ENCODE measurements at regions not wholly inside any gene's neighbourhood (a gene's known extent, or its start where the extent isn't known, plus 50 kb on each side); places are given as distances from the start of the nearest gene placed in this dataset.
"Not testable (repeated sequence)": the region's sequence is repeated elsewhere in the genome, so short reads cannot be mapped to it uniquely, and the experiment has no call there.

DNA sequence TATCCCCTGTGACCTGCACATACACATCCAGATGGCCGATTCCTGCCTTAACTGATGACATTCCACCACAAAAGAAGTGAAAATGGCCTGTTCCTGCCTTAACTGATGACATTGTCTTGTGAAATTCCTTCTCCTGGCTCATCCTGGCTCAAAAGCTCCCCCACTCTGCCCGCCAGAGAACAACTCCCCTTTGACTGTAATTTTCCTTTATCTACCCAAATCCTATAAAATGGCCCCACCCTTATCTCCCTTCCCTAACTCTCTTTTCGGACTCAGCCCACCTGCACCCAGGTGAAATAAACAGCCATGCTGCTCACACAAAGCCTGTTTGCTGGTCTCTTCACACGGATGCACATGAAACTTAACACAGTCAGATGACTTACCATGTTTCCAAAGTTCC lies 403.8 kb downstream of the TBC1D32 start:
- DNase-seq (ENCODE audit: low read depth) = not testable (repeated sequence)

DNA sequence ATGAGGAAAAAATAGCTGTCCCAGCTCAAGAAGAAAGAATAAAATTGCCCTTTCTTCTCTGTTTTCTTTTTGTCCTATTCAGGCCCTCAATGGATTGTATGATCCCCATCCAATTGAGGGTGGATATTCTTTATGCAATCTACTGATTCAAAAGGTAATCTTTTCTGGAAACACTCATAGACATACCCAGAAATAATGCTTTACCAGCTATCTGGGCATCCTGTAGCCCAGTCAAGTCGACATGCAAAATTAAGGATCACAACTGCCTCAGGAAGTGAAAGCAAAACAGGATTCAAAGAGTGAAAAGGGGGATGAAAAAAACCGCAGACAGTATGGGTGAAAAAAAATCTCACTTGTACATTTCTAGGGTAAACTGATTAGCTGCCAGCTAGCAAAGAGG lies 410.1 kb downstream of the TBC1D32 start:
- no peak for DNase-seq (ENCODE audit: low read depth)

DNA sequence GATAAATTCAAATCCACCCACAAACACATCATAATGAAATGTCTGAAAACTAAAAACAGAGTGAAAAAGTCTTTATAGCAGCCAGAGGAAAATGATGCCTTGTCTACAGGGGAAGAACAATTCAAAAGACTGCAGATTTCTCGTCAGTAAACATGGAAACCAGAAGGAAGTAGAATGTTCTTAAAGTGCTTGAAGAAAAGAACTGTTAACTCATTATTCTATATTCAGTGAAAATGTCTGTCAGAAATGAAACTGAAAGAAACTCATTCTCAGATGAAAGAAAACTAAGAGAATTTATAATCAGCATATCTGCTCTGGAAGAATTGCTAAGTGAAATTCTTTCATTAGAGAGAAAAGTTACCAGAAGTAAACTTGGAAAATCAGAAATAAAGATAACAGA lies 416.1 kb downstream of the TBC1D32 start:
- DNase-seq (ENCODE audit: low read depth) = no peak

DNA sequence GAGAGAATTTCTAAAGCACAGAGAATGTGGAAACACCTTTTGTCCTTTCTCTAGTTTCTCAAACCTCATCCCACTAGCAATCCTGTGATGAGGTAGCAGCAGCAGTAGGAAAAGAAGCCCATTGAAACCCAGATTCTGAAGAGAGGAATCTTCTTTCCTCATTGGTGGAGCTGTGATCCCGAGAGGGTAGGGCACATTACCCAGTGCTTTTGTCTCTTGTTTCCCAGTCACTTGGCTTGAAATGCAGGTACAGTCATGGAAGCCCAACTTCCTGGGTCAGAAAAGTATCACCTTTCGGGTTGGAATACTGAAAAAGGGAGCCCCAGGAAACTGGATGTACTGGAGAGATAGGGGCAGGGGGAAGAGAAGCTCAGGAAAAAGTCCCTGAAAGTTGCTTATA lies 417.4 kb downstream of the TBC1D32 start:
- no peak for DNase-seq (ENCODE audit: low read depth)

DNA sequence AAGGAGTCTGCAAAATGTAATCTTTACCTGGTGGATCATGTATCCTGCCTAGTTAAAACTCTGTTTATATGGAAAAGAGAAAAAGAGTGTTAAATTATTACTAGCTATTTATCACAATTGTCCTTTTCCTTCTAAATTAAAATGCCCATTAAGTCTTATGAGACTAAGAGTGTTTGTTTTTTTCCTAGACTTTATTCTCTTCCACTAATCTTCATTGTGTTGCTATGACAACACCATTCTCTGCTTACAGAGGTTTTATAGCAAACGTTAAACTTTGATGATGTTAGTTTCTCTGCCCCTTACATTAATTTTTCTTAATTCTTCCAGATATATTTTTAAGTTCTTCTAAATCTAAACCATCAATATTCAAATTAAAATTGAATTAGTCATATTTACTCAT lies 420.8 kb downstream of the TBC1D32 start:
- DNase-seq (ENCODE audit: low read depth) = no peak

DNA sequence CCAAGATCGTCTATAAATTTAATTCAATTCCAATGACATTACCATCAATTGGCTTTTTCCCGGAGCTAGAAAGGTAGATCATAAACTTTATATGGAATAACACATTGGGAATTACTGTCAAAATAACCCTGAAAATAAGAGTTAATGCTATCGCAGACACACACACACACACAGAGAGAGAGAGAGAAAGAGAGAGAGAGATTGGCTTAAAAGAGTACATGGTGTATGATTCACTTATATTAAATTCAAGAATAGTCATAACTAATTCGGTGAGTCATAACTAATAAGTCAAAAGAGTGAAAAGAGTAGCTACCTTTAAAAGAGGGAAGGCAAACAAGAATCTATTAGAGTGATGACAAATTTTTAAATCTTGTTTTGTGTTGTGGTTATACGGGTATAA lies 425.5 kb downstream of the TBC1D32 start:
- DNase-seq (ENCODE audit: low read depth) = no peak

DNA sequence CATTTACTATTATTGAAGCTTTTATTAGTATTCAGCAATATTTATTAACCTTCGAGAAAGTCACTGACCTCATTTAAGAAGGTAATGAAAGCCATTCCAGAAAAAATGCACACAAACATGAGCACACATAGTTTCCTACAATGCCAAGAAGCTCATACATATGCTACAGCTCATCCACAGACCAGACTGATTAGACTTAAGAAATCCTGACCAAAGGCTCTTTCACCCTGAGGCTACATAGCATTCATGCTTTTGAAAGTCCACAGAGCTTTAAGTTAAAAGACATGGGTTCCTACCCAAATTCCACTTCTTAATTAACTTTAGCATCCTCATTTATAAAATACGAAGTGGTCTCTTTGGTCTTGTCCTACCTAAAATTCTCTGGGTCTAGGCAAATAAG lies 430.4 kb downstream of the TBC1D32 start:
- DNase-seq (ENCODE audit: low read depth) = no peak

DNA sequence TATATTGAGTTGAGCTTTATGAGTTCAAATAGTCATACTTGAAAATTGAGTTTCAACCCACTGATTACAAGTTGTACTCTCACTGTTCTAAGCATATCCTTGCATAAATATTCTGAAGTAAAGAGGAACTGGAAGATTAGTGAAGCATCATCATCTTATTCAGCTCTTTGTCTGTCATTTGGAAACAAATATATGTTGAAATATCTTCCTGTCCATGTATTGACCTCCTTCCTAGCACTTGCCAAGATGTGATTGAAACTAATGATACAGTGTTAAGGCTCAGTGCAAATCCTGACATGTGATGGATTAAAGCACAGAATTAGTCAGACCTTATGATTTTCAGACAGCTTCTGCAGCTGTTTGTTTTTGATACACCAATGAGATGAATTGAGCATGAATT lies 434.3 kb downstream of the TBC1D32 start:
- no peak for DNase-seq (ENCODE audit: low read depth)

DNA sequence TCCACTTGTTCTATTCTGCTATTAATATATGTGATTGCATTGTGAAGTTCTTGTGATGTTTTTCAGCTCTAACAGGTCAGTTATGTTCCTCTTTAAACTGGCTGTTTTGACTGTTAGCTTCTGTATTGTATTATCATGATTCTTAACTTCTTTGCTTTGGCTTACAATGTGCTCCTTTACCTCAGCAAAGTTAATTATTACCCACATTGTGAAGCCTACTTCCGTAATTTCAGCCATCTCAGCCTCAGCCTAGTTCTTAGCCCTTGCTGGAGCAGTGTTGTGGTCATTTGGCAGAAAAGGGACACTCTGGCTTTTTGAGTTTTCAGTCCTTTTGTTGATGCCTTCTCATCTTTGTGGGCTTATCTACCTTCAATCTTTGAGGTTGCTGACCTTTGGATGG lies 440.2 kb downstream of the TBC1D32 start:
- no peak for DNase-seq (ENCODE audit: low read depth)

DNA sequence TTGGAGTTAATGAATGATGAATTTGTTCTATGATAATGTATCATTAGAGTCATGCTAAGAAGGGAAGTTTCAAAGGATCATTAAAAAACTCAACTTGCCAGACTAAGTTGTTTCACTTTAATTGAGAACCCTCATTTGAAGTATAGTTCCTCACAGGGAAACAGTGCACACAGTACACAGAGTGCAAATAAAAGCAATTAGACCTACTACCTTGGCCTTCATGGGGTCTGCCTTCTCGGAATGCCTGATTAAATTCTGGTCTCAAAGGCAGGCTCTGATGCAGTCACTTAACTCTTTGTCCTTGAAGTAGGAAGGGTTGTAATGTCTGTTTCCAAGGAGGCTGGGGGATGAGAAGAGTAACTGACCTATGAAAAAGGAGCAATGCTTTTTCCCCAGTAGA lies 457.3 kb downstream of the TBC1D32 start:
- no peak for DNase-seq (ENCODE audit: low read depth)

DNA sequence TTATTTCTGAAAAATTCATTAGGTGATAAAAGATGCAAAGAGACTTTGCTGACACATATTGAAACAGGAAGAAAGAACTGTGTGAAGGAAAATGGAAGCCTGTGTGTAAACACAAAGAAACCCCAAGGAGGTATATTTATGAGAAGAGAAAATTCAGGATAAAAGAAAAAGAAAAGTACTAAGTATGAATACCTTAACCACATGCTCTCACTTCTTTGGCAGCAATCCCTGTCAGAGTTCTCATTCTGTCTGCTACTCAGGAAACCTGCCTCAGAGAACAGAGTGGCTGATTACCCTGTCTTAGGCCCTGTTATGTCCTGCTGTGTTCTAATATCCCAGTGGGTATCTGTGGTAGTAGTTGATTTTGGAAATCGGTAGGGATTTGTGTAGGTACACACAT lies 457.9 kb downstream of the TBC1D32 start:
- no peak for DNase-seq (ENCODE audit: low read depth)

DNA sequence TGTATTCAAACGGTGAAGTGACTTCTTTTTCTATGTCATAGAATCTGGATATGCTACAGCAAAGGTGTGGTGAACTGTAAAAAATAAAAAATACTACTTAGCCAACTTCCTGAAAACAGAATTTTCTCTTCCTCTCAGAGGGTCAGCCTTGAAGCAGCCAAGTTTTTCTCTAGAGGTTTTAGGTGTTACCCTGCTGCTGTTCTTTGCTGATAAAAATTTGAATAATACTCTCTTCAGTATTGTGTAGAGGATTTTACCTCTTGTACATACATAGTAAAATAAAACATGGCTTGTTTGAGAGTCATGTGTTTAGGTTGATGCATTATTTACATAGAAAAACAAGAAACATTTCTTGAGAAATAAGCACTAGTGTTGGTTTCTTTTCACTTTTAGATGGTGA lies 458.4 kb downstream of the TBC1D32 start:
- no peak for DNase-seq (ENCODE audit: low read depth)

DNA sequence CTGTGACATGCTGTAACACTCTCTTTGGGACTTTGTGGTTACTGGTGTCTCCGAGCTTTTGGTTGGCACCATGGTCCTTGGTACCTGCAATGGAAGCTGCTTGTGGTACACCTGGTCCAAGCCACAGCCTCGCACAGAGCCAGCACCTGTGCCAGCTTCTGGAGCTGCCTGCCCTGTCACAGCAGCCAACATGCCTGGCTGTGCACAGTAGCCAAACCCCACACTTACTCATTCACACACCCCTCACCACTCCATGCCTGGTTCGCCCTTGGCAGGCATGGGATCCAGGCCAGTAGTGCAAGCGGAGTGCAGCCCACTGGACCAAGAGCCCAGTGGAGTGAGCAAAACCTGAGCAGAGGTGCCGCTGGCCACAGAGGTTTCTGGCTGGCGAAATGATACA lies 459.9 kb downstream of the TBC1D32 start:
- DNase-seq (ENCODE audit: low read depth) = no peak

DNA sequence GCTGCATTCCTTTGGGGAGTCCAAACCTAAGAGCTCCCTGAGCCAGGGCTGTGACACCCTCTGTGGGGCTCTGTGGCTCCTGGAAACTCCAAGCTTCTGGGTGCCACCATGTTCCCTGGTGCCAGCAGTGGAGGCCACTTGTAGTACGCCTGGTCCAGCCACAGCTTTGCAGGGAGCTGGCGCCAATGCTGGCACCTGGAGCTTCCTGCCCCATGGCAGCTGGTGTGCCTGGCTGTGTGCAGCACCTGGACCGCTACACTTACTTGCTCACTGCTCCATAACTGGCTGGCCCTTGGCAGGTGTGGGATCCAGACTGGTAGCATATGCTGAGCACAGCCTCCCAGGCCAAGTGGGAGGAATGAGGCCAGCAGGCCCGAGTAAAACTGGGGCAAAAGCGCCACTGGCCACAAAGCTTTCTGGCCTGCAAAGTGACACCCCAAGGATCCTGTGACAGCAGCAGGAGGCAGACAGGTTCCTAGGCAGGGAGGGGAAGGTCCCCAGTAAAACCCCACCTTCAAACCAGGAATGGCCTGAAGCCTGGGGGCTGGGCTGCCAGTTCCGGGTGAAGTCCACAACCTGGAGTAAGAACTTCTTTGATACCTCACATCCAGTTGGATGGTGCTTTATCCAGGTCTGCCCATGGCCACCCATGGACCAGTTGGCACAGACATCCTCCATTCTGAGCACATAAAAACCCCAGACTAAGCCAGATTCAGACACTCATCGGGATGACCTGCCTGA lies 461.0 kb downstream of the TBC1D32 start:
- DNase-seq (ENCODE audit: low read depth) = no peak

DNA sequence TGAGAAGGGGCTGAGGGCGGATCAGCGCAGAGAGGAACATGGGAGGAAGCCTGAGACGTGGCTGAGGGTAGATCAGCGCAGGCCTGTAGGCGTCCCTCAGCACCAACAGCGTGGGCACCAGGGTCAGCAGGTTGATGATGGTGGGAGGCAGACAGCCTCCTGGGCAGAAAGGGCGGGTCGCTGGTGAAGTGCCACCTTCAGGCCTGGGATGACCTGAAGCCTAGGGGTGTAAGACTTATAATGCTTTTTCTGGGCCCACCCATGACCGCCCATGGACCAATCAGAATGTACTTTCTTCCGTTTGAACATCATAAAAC lies 462.1 kb downstream of the TBC1D32 start:
- DNase-seq (ENCODE audit: low read depth) = no peak

DNA sequence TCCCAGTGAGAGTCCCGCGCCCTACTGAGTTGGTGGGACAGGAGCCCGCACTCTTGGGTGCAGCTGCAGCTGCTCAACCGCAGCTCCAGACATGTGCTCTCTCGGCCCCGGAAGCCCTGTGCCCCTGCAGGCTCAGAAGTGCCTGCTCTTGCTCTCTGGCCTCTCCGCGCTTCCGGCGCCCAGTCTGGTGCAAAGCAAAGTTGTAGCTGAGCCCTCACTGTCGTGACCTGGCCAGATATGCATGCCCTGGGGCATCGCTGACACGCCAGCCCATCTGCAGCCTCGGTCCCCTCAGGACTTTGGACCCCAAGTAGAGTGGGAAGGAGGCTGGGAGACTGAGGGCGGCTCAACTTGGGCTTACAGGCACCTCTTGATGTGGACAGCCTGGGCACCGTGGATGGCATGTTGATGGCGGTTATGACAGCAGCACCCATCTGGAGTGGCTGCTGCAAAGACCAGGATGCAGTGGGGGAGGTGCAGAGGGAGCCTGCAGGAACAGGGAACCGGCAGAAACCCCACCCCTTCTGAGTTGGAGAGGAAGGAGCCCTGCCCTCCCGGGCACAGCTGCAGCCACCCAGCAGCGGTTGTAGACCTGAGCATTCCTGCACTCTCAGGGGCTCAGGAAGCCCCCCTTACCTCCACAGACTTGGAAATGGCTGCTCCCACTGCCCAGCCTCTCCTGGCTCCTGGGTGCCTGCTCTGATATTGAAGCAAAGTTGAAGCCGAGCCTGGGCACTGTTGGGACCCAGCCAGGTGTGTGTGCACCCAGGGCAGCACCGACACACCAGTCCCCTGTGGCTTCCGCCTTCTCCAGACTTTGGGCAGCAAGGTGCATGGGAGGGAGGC lies 462.6 kb downstream of the TBC1D32 start:
- no peak for DNase-seq (ENCODE audit: low read depth)

DNA sequence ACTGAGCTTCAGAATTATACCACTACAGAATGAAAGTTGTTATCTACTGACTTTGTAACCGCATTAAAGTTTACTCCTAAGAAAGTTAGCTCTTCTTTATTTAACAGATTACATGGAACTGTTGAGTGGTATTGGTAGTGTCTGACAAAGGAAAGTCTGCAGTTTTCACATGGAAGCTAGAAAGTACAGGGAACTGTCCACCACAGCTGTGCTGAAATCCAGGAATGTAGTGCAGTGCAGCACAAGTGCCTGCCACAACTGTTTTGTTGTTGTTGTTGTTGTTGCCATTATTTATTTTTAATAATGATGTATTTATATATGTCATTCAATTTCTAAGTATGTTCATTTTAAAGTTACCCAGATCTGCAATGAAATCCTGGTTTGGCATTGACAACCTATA lies 464.9 kb downstream of the TBC1D32 start:
- no peak for DNase-seq (ENCODE audit: low read depth)

DNA sequence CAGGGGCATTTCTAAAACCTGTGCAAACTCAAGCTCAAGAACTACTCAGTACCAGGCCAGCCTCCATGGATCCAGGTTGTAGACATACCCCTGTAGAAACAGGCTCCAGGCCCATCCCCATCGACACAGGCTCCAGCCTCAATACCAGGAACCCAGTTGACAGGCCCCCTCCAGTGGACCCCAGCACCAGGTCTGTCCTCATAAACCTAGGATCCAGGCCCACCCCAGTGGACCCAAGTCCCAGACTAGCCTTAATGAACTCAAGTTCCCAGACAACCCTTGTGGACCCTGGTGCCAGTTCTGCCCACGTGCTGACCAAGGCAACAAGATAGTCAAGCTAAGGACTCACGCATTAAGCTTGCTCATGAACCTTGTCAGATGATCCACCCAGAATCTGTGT lies 476.9 kb downstream of the TBC1D32 start:
- DNase-seq (ENCODE audit: low read depth) = no peak

DNA sequence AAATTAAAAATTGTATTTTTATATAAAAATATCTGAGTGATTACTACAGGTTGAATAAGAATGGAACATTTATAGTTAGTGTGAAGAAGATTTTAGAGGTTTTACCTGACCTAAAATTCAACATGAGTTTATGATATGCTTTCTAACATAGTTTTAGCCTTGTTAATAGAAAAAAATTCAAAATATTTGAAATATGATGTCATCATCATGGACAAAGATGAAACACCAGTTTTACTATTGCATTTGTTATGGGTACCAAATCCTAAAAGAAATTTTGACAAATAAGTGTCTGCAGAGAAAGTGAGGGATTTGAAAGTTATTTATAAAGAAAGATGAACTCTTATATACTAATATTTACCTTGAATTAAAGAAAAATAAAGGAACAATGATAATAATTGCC lies 479.7 kb downstream of the TBC1D32 start:
- DNase-seq (ENCODE audit: low read depth) = no peak

DNA sequence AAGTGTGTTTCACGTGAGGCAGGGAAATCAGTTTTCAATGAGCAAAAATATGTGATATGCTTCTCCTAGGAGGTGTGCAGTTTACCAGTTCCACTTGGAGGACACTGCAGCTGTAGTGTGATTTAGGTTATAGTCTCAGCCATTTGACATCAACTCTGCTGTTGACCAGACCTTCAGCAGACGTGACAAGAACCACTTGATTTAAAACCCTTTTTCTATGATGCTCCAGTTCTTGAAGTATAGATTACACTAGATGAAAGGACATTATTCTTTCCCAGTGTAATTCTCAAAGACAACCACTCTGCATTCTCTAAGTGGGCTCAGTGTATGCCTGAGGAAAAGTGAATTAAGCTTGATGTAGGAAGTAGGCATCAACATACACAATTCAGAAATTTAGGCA lies 480.8 kb downstream of the TBC1D32 start:
- no peak for DNase-seq (ENCODE audit: low read depth)

DNA sequence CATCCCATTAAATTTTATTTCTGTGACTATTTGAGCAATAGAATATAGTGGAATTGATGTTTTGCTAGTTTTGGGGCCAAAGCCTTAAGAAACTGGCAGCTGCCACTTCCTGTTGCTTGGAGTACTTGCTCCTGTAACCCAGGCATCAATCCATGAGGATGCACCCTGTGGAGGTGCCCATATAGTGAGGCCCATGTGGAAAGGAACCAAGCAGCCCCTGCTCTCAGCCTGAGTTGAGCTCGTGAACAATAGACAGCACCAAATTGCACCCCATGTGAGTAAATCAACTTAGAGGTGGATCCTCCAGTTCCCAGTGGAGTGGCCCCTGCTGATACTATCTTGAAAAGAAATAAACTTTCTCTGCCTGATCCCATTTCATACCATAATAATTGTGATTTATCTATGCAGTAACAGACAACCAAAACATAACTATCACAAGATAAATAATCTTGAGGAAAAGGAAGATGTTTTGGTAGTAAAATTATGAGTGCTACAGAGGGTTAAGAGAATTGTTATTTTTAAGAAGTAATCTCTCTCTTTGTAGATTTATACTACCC lies 481.9 kb downstream of the TBC1D32 start:
- no peak for DNase-seq (ENCODE audit: low read depth)

DNA sequence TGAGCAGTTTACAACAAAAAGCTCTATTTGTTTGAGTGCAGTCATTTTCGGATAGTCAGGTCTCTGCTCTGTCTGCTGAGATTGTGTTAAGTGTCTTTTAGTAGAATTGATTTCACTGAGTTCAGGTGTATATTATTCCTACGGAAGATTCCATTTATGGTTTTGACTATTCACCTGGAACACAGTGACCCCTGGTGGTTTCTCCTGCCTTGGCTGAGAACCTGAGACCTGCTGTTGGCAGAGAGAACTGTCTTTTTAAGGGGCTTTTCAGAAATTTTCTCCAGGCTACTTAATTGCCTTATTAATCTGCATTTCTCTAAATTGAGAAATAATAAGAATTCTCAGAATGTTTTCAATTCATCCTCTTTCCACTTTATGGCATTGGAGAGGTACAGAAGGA lies 508.0 kb downstream of the TBC1D32 start:
- DNase-seq (ENCODE audit: low read depth) = no peak

DNA sequence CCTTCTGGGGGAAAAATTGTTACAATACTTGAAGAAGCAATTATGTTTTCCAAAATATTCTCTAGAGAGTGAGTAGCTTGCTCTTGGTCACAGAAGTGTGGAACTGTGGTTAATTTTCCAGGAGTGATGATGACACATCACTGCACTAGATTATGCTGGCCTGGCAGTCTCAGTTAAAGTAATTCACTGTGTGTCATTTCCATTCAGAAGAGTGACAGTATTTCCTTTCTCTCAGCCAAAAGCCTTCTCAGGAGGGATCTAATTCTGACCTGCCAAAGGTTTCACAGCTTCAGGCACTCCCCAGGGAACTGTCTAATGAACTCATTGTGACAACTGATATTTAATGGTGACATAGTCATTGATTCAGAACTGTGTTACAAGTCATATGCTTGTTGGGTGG lies 517.5 kb downstream of the TBC1D32 start:
- DNase-seq (ENCODE audit: low read depth) = no peak

DNA sequence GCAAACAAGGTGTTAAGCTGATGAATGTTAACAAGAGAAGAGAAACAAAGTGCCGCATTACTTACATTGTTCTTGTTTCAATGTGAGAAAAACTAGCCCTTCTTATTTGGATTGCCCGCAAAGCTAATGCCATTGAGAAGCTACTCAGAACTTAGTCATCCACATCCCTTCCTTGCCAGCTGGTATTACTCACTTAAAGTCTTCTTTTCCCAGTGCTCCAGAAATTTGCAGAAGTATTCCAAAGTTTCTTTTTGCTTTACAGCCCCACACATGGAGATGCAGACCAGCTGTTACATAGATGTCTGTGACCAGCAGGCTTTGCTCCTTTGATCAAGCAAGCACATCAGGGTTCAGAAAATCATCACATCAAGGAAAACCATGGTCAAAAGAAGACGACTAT lies 529.0 kb downstream of the TBC1D32 start:
- DNase-seq (ENCODE audit: low read depth) = no peak

All from activated T-cell treated with anti-CD3 and anti-CD28 coated beads for 48 hours (primary cell).